Pulmonary artery endothelial cell (primary cell): ENCODE measurements at regions not wholly inside any gene's neighbourhood (a gene's known extent, or its start where the extent isn't known, plus 50 kb on each side); places are given as distances from the start of the nearest gene placed in this dataset.

Experiments
- DNase-seq: peaks from one replicate; pipeline ENCODE4 v3.0.0-alpha.2; 2011; ENCODE audit warnings: low read depth, low spot score

DNA sequence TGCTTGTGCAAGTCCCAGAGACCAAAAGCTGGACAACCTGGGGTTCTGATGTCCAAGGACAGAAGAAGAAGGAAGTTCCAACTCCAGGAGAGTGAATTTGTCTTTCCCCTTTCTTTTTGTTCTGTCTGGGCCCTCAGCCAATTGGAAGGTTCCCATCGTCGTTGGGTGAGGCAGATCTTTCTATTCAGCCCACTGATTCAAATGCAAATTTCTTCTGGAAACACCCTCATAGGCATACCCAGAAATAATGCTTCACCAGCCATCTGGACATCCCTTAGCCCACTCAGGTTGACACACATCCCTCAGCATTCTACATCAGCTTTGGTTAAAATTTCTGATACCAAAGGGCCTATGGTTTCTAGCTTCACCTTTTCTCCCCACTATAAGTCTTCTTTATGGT, 156.5 kb downstream of the SP3 start:
- no peak for DNase-seq

GRCh38 chr2:173812321-173812720, 152.9 kb downstream of the SP3 start:
- DNase-seq, result no peak

DNA sequence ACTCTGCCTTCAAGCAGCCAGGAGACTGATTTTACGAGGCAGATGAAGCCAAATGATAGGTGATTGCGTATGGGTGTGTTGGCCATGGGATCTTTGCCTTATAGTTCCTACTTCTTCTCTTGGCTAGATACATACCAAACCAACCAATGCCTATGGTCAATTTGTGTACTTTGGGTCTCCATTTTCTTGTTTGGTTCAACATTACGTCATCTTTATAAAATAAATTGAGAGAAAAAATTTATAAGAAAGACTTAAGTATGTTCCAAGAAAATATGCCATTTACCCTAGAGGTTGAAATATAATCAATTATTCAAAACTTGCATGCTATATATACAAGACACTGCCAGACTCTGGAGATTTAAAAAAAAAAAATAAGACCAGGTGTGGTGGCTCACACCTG, 150.9 kb downstream of the SP3 start:
- no peak for DNase-seq

DNA sequence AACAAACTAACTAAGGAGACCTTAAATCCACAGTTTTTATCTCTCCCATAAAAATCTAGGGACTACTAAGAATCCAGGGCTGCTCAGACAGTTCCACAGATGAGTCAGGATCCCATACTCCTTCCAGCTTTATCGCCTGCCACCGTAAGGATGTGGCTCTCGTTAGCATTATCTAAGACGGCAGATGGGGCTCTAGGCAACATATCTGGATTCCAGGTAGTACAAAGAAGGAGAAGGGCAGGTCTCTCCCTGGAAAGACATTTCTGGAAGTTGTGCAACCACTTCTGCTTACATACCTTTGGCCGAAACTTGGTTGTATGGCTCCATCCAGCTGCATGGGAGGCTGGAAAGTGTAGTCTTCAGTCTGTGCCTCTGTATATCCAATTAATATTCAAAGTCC, 149.4 kb downstream of the SP3 start:
- no peak for DNase-seq

DNA sequence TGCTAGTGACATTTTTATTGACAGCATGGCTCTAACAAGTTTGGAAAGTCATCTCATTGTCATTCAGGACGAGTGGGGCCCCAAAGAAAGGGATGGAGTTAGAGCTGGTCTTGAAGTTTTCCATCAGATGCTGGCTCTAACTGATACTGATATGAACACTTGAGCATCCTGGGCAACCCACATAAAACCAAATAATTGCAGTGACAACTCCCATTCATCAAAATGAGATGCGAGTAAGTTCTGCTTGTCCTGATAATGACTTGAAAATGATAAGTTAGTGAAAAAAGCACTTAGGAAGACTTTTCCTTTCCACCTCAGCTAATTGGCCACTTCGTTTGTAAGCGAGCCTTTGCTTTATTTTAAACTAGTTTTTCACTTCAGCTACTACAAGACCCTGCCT, 147.6 kb downstream of the SP3 start:
- DNase-seq, result no peak

GRCh38 chr2:173818285-173818684, 146.9 kb downstream of the SP3 start:
- DNase-seq, result no peak

GRCh38 chr2:173819852-173820251, 145.3 kb downstream of the SP3 start:
- DNase-seq, result no peak

GRCh38 chr2:173821451-173821850, 143.7 kb downstream of the SP3 start:
- no peak for DNase-seq

- DNase-seq, result no peak
These were observed 142.2 kb downstream of the SP3 start for GRCh38 chr2:173822889-173823542.

DNA sequence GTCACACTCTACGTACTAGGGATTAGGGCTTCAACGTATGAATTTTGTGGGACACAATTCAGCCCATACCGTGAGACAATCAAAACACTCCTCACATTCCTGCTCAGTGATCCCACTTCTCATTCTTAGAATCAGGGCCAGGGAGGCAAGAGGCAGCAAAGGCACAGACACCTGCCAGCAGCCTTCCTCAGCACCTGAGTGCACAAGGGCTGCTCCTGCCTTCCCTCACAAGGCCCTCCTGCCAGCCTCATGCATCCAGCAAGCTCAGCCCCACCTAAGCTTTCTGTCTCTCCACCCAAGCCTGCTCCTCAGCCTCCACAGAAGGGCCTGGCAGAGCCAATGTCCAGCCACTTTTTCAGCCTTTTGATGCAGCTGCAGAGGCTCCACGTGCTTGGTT, 141.6 kb downstream of the SP3 start:
- DNase-seq, result no peak

- no peak for DNase-seq
These were observed 136.7 kb downstream of the SP3 start for GRCh38 chr2:173828189-173829142.

DNA sequence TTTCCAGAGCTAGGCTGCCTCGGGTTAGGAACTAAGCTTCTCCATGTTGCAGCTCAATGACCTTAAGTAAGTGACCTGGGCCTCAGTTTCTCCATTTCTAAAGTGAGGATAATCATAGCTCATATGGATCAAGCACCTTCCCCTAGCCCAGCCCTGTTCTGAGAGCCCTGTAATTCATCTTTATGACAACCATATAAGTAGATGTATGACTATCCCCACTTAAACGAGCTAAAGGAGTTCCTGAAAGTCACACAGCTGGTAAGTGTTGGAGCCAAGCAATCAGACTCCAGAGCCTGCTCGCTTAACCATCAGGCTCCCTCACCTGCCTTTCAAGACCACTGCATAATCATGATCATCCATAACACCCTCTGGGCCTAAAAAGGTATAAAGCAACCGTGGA, 135.4 kb downstream of the SP3 start:
- no peak for DNase-seq

- no peak for DNase-seq
These were observed 135.0 kb downstream of the SP3 start for GRCh38 chr2:173830170-173830569.

GRCh38 chr2:173831312-173832229, 133.6 kb downstream of the SP3 start:
- no peak for DNase-seq

DNA sequence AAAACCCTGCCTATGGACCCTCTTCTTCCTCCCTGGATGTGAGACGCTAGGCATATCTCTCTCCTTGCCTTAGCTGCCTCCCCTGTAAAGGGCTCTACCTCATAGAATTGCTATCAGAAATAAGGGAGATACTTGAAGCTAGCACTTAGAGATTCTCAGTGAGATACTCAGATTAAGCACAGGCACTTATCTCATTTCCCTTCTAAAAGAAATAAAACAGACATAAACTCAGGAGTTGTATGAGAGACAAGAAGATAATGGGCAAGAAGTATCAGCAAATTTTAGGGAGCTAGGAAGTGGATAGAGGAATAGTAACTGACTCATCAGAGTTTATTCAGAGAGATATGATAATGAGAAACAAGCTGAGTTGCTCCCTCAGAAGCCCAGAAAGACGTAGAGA, 131.0 kb downstream of the SP3 start:
- DNase-seq, result no peak

GRCh38 chr2:173835726-173836125, 129.4 kb downstream of the SP3 start:
- DNase-seq, result no peak

DNA sequence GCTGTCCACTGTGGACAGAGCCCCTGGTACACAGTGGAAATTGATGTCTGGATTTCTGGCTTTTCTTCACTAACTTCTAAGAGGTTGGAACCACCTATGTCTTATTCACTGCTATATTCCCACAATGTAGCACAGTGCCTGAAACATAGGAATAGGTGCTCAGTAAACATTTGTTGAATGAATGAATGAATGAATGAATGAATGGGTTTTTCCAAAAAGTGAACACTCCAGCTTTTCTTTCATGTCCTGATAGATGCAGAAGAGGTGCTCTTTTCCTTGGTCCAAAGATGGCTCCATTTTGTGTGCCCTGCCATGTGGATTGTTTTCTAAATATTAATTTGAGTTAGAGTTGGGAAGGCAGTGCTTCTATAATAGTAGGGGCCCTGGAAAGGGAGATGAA, 124.1 kb downstream of the SP3 start:
- DNase-seq, result no peak

DNA sequence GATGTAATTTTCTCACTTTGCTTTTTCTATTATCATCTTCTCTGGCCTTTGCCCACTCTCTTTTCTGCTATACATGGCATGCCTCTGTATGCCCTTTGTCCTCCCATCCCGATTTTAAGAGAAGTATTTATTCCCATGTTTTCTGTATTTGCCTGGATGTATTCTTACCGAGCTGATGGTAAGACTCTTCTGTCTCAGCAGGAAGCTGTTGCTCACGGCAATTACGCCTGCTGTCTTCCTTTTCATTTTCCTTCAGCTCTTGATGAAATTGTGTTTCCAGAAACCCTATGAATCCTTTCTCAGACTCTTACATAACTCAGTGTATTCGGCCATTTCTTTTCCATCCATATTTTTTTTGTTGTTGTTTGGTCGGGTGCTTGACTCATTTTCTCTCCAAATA, 121.6 kb downstream of the SP3 start:
- DNase-seq, result no peak

GRCh38 chr2:173851141-173851641, 114.0 kb downstream of the SP3 start:
- DNase-seq, result no peak

DNA sequence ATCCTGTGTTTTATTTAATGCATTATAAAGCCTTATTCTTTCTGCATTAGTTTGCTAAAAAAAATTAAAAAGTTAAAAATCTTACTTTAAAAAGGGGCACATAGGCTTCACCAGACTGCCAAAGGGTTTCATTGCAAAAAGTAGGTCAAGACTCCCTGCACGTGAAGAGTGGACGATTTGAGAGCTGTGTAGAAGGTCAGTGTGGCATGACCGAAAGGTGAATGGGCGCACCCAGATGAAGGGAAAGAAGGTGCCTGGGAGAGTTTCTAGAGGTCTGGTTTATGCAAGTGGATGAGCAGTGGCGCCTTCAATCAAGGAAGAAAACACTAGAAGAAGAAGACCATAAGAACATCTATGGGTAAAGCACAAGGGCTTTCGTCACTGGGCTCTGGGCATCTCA, 111.0 kb downstream of the SP3 start:
- DNase-seq, result no peak

DNA sequence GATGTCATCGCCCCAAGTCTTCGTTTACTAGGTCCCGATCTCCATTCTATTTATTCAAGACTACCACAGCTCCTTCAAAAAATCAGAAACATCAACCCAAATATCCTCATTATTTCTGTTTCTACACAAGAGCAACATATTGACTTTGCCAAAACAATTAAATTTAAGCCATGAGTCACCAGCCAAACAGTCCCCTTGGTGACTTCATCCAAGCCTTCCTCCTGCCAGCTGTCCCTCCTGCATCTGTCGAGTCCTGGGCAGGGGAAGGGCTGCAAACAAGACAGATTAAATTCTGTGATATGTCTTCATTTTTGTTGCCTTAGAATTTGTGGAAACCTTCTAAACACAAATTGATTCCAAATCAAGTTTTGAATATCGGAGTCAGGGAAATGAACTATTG, 110.3 kb downstream of the SP3 start:
- no peak for DNase-seq

- no peak for DNase-seq
These were observed 109.5 kb downstream of the SP3 start for GRCh38 chr2:173855661-173856060.
